Caco-2 (cell line): ENCODE measurements at regions not wholly inside any gene's neighbourhood (a gene's known extent, or its start where the extent isn't known, plus 50 kb on each side); places are given as distances from the start of the nearest gene placed in this dataset.

Experiments
- BruUV-seq: library from RNA; stranded (reverse); fragments of 400-500 nt; replicated peaks from 2 replicates; lab custom pipeline; 2021; lab: Mats Ljungman, UMichigan
- CTCF ChIA-PET: fragments of 300-600 bp; sonication (Branson Sonifier 250); formaldehyde crosslinking; loops from one replicate; lab custom pipeline; 2022; ENCODE audit warnings: antibody characterized with exemption; lab: Charles Lee
- POLR2A ChIA-PET: fragments of 300-600 bp; sonication (Branson Sonifier 250); formaldehyde crosslinking; loops from one replicate; lab custom pipeline; 2022; ENCODE audit warnings: antibody characterized with exemption; lab: Charles Lee
- DNase-seq, 2 experiments: peaks; one replicate each; pipeline versions ENCODE4 v3.0.0 to v3.0.0-alpha.2; 2020 to 2022
- H3K27me3 ChIP-seq: replicated peaks from 2 replicates; pipeline ENCODE4 v1.6.0; 2011; ENCODE audit warnings: low read length; ENCODE audit not compliant: control insufficient read depth, insufficient read depth
- H3K36me3 ChIP-seq: 2 replicates; pipeline ENCODE4 v1.5.1; 2011; ENCODE audit warnings: low read length; ENCODE audit not compliant: control insufficient read depth, insufficient read depth
- H3K4me1 ChIP-seq: fragments of 250-450 bp; sonication (Bioruptor Pico); 2 replicates; pipeline ENCODE4 v1.5.1; 2020; ENCODE audit warnings: mild to moderate bottlenecking
- H3K4me3 ChIP-seq: 2 replicates; pipeline ENCODE4 v1.5.1; 2011; ENCODE audit warnings: low read depth, mild to moderate bottlenecking, control low read depth, low read length
- H3K9me3 ChIP-seq: fragments of 250-450 bp; sonication (Bioruptor Pico); 2 replicates; pipeline ENCODE4 v1.5.1; 2020; ENCODE audit warnings: mild to moderate bottlenecking, moderate library complexity
- H3K27ac Mint-ChIP-seq: one replicate; pipeline ENCODE4 v1.8.0; 2022; ENCODE audit warnings: mixed read lengths; ENCODE audit not compliant: unreplicated experiment
- H3K27me3 Mint-ChIP-seq: one replicate; pipeline ENCODE4 v1.8.0; 2022; ENCODE audit warnings: mixed read lengths; ENCODE audit not compliant: insufficient read depth, unreplicated experiment
- H3K36me3 Mint-ChIP-seq: one replicate; pipeline ENCODE4 v1.8.0; 2022; ENCODE audit warnings: mild to moderate bottlenecking, mixed read lengths; ENCODE audit not compliant: insufficient read depth, unreplicated experiment
- H3K4me1 Mint-ChIP-seq: one replicate; pipeline ENCODE4 v1.8.0; 2022; ENCODE audit warnings: low read depth, mixed read lengths; ENCODE audit not compliant: unreplicated experiment
- H3K4me3 Mint-ChIP-seq: one replicate; pipeline ENCODE4 v1.8.0; 2022; ENCODE audit warnings: mild to moderate bottlenecking, moderate library complexity, mixed read lengths; ENCODE audit not compliant: unreplicated experiment
- H3K9me3 Mint-ChIP-seq: one replicate; pipeline ENCODE4 v1.8.0; 2022; ENCODE audit warnings: mixed read lengths; ENCODE audit not compliant: unreplicated experiment
- CTCF ChIP-seq, 2 experiments: fragments of 200-600 bp in 1 of 2; IDR thresholded peaks; 1 replicate in 1 of 2; 2 replicates in 1 of 2; pipeline versions ENCODE4 v1.5.1 to v1.8.0; 2011 to 2022; ENCODE audit warnings: antibody characterized with exemption in 1 of 2, control low read depth in 1 of 2, inconsistent platforms in 1 of 2, low read depth in 1 of 2, low read length in 1 of 2, mild to moderate bottlenecking in 1 of 2, moderate library complexity in 1 of 2; ENCODE audit not compliant: insufficient read depth in 1 of 2, severe bottlenecking in 1 of 2, unreplicated experiment in 1 of 2
- intact Hi-C: fragments of 100-400 bp; cut with micrococcal nuclease; formaldehyde crosslinking; loops from one replicate; pipeline ENCODE4 v1.10.0; 2022; ENCODE audit not compliant: unreplicated experiment

GRCh38 chr5:38669361-38669880 is 113.0 kb upstream of the LIFR start:
- TF ChIP-seq CTCF (IDR thresholded peaks at IDR 0.05; ENCODE audit: insufficient read depth in 1 of 2, low read depth in 1 of 2, low read length in 1 of 2, severe bottlenecking in 1 of 2, unreplicated experiment in 1 of 2) = no peak
- peaks cover 70% of the 10 kb centered on the region for H3K4me1 ChIP-seq
- intact Hi-C loops = no loop called here
- no peaks in the 10 kb centered on the region for H3K27me3 Mint-ChIP-seq
- no peak overlapping the region for H3K4me3 ChIP-seq
- peaks cover 60% of the 10 kb centered on the region for H3K4me1 Mint-ChIP-seq
- H3K4me3 Mint-ChIP-seq = no peak overlapping the region
- H3K36me3 Mint-ChIP-seq = no peaks in the 10 kb centered on the region
- no peaks in the 10 kb centered on the region for H3K9me3 ChIP-seq
- BruUV-seq = no TSS peak
- H3K9me3 Mint-ChIP-seq = peaks cover 12% of the 10 kb centered on the region
- H3K36me3 ChIP-seq = no peaks in the 10 kb centered on the region
- ChIA-PET POLR2A (no interaction called here), CTCF (interaction anchor here (0.6 to 1.2 kb wide), 2 partner anchors 228 to 446 kb away, joined by 3 read pairs; no protein-coding TSS in a partner anchor)
- H3K27ac Mint-ChIP-seq = no peak overlapping the region
- DNase-seq = no peak
- H3K27me3 ChIP-seq = no peaks in the 10 kb centered on the region

GRCh38 chr5:38670066-38670465 is 113.6 kb upstream of the LIFR start:
- no peak overlapping the region for H3K4me3 ChIP-seq
- no peak for DNase-seq
- H3K9me3 ChIP-seq = no peaks in the 10 kb centered on the region
- H3K4me1 ChIP-seq = peaks cover 71% of the 10 kb centered on the region
- Mint-ChIP-seq H3K27ac (peak overlapping the region; percentile 60), H3K36me3 (no peaks in the 10 kb centered on the region), H3K4me3 (no peak overlapping the region), H3K27me3 (no peaks in the 10 kb centered on the region), H3K9me3 (peaks cover 12% of the 10 kb centered on the region), H3K4me1 (peaks cover 57% of the 10 kb centered on the region)
- intact Hi-C loops = loop anchor here (5.0 kb wide), 2 partner anchors 33 to 62 kb away; no protein-coding TSS in a partner anchor
- no peaks in the 10 kb centered on the region for H3K27me3 ChIP-seq
- no peaks in the 10 kb centered on the region for H3K36me3 ChIP-seq
- ChIA-PET POLR2A (no interaction called here), CTCF (interaction anchor here (1.2 kb wide), 1 partner anchor 228 kb away, joined by 3 read pairs; no protein-coding TSS in a partner anchor)
- TF ChIP-seq CTCF (IDR thresholded peaks at IDR 0.05; ENCODE audit: insufficient read depth in 1 of 2, low read depth in 1 of 2, low read length in 1 of 2, severe bottlenecking in 1 of 2, unreplicated experiment in 1 of 2) = no peak
- no TSS peak for BruUV-seq

- peak overlapping the region; percentile 60 for H3K27ac Mint-ChIP-seq
- no peak for TF ChIP-seq CTCF (IDR thresholded peaks at IDR 0.05; ENCODE audit: insufficient read depth in 1 of 2, low read depth in 1 of 2, low read length in 1 of 2, severe bottlenecking in 1 of 2, unreplicated experiment in 1 of 2)
These were observed 114.4 kb upstream of the LIFR start for GRCh38 chr5:38670878-38671277.

More at GRCh38 chr5:38670878-38671277, 114.4 kb upstream of the LIFR start:
- peaks cover 49% of the 10 kb centered on the region for H3K4me1 Mint-ChIP-seq
- intact Hi-C loops = loop anchor here (5.0 kb wide), 2 partner anchors 34 to 61 kb away; no protein-coding TSS in a partner anchor
- Histone ChIP-seq H3K4me3 (no peak overlapping the region), H3K27me3 (no peaks in the 10 kb centered on the region), H3K9me3 (0 out of 2 replicates have a peak, but pooled peaks cover 2% of the 10 kb centered on the region), H3K36me3 (no peaks in the 10 kb centered on the region), H3K4me1 (peaks cover 71% of the 10 kb centered on the region)
- no peaks in the 10 kb centered on the region for H3K36me3 Mint-ChIP-seq
- no peaks in the 10 kb centered on the region for H3K27me3 Mint-ChIP-seq
- DNase-seq = no peak
- CTCF ChIA-PET = no interaction called here
- H3K4me3 Mint-ChIP-seq = no peak overlapping the region
- BruUV-seq = no TSS peak
- peaks cover 9% of the 10 kb centered on the region for H3K9me3 Mint-ChIP-seq
- POLR2A ChIA-PET = no interaction called here
